ENCODE measurements at regions not wholly inside any gene's neighbourhood (a gene's known extent, or its start where the extent isn't known, plus 50 kb on each side); places are given as distances from the start of the nearest gene placed in this dataset.
A peak's percentile ranks its signal among the peaks of the same experiment; 100 is the strongest.

GRCh38 chr15:79184465-79184892, 93.9 kb upstream of the RASGRF1 start:
- Histone ChIP-seq H3K4me3 (ENCODE audit: low read depth, low read length) (no peak overlapping the region), H3K9me3 (no peaks in the 10 kb centered on the region), H3K27me3 (no peaks in the 10 kb centered on the region), H3K36me3 (no peaks in the 10 kb centered on the region), H3K4me1 (peaks cover 2% of the 10 kb centered on the region)
- TF ChIP-seq, protein P1, sequence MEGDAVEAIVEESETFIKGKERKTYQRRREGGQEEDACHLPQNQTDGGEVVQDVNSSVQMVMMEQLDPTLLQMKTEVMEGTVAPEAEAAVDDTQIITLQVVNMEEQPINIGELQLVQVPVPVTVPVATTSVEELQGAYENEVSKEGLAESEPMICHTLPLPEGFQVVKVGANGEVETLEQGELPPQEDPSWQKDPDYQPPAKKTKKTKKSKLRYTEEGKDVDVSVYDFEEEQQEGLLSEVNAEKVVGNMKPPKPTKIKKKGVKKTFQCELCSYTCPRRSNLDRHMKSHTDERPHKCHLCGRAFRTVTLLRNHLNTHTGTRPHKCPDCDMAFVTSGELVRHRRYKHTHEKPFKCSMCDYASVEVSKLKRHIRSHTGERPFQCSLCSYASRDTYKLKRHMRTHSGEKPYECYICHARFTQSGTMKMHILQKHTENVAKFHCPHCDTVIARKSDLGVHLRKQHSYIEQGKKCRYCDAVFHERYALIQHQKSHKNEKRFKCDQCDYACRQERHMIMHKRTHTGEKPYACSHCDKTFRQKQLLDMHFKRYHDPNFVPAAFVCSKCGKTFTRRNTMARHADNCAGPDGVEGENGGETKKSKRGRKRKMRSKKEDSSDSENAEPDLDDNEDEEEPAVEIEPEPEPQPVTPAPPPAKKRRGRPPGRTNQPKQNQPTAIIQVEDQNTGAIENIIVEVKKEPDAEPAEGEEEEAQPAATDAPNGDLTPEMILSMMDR (IDR thresholded peaks at IDR 0.05; ENCODE audit: low read depth, low read length), result peak; percentile 99
- DNase-seq, result peak; percentile 78

DNA sequence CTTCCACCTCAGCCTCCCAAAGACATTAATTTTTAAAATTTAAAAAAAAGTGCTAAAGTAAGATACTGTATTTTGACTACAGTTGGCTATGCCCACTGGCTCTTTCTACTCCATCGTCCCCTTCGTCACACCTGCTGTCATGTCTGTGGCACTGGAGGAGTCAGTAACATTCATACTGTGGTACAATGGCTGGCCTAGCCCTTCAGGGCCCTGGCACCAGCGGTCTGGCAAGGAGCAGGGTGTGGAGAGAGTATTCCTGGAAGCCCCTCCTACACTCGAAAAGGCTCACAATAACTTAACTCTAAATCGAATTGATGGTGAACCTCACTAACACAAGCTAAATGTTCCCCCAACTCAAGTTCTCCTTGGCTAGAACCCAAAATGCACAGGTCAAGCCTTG, 89.7 kb upstream of the RASGRF1 start:
- Histone ChIP-seq H3K4me1 (peaks cover 16% of the 10 kb centered on the region), H3K4me3 (ENCODE audit: low read depth, low read length) (no peak overlapping the region), H3K36me3 (no peaks in the 10 kb centered on the region), H3K27me3 (no peaks in the 10 kb centered on the region), H3K9me3 (no peaks in the 10 kb centered on the region)
- no peak for DNase-seq
- TF ChIP-seq, protein P1 (IDR thresholded peaks at IDR 0.05; ENCODE audit: low read depth, low read length), result no peak

DNA sequence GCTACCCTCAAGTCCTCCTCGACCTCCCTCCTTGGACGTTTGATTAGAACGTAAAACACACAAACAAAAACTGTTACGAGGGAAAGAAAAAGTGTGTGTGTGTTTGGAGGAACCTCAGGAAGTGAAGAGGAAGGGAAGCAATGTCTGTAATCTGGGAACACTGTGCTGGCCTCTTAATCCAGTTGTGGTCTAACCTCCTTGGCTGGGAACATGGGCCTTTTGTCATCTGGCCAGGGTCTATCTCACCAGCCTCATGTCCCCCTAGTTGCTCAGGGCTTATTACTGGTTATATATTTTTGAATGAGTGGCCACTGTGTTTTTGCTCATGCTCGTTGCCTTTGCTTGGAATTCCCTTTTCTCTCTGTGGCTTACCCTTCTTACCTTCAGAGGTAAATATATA, 89.0 kb upstream of the RASGRF1 start:
- Histone ChIP-seq H3K36me3 (no peaks in the 10 kb centered on the region), H3K4me3 (ENCODE audit: low read depth, low read length) (no peak overlapping the region), H3K4me1 (peaks cover 16% of the 10 kb centered on the region), H3K9me3 (no peaks in the 10 kb centered on the region), H3K27me3 (no peaks in the 10 kb centered on the region)
- no peak for DNase-seq
- TF ChIP-seq, protein P1 (IDR thresholded peaks at IDR 0.05; ENCODE audit: low read depth, low read length), result no peak

DNA sequence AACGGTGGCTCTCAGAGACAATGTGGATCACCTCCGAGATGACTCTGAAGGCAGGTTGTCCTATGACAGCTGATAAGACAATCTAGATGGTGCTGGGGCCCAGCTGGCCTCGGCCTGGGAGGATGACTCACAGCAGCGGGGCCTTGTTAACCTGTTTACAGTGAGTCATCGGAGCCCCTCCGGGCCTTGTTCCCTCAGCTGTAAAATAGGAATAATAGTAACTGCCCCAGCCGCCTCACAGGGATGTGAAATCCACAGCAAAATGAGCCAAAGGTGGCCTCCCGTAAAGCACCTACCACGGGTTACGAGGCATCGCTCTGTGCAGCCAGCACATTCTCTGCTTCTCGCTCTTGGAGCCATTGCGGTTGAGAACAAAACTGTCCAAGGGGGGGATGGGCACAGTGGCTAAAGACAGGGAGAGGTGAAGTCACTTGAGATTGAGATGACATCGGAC, 88.6 kb upstream of the RASGRF1 start:
- TF ChIP-seq, protein P1 (IDR thresholded peaks at IDR 0.05; ENCODE audit: low read depth, low read length), result no peak
- DNase-seq, result peak; percentile 85
- no peak overlapping the region for H3K4me3 ChIP-seq (ENCODE audit: low read depth, low read length)

DNA sequence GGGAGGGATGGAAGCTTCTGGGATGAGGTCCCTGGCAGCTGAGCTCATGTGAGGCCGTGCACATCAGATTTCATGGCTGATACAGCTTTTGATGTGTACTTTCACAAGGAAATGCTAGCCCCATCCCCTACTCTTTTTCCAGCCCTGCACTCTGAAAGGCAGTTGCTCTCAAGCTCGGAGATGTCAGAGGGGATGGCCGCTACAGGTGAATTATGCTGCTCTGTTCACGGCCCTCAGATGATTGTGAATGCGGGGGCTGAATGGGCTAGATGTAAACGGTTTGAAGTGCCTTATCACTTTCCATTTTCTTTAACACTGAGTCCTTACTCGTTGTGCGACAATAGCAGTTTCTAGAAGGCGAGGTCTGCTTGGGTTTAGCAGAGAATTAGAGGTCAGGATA, 88.0 kb upstream of the RASGRF1 start:
- Histone ChIP-seq H3K4me1 (peaks cover 16% of the 10 kb centered on the region), H3K36me3 (no peaks in the 10 kb centered on the region), H3K27me3 (no peaks in the 10 kb centered on the region), H3K9me3 (no peaks in the 10 kb centered on the region), H3K4me3 (ENCODE audit: low read depth, low read length) (no peak overlapping the region)
- no peak for DNase-seq
- TF ChIP-seq, protein P1 (IDR thresholded peaks at IDR 0.05; ENCODE audit: low read depth, low read length), result no peak

More for the DNA sequence above, 88.6 kb upstream of the RASGRF1 start:
- H3K9me3 ChIP-seq, result no peaks in the 10 kb centered on the region
- no peaks in the 10 kb centered on the region for H3K36me3 ChIP-seq
- no peaks in the 10 kb centered on the region for H3K27me3 ChIP-seq
- H3K4me1 ChIP-seq, result peaks cover 16% of the 10 kb centered on the region

GRCh38 chr15:79176151-79176550, 85.6 kb upstream of the RASGRF1 start:
- H3K4me3 ChIP-seq (ENCODE audit: low read depth, low read length), result no peak overlapping the region

More at GRCh38 chr15:79176151-79176550, 85.6 kb upstream of the RASGRF1 start:
- Histone ChIP-seq H3K36me3 (no peaks in the 10 kb centered on the region), H3K4me1 (peaks cover 35% of the 10 kb centered on the region), H3K9me3 (no peaks in the 10 kb centered on the region), H3K27me3 (no peaks in the 10 kb centered on the region)
- TF ChIP-seq, protein P1 (IDR thresholded peaks at IDR 0.05; ENCODE audit: low read depth, low read length), result no peak
- no peak for DNase-seq

Data from BE2C (cell line).